Vagina (tissue), 2 donors: ENCODE measurements at regions not wholly inside any gene's neighbourhood (a gene's known extent, or its start where the extent isn't known, plus 50 kb on each side); places are given as distances from the start of the nearest gene placed in this dataset.

Source experiments
- DNase-seq, 2 donors: peaks; one replicate each; pipeline ENCODE4 v3.0.0-alpha.2; 2017; ENCODE audit errors: extremely low spot score in 2 of 2
- H3K27ac ChIP-seq: fragments of 200-600 bp; sonication (generic); one replicate; pipeline ENCODE4 v1.5.1; 2019
- H3K27me3 ChIP-seq: fragments of 200-600 bp; sonication (generic); one replicate; pipeline ENCODE4 v1.5.1; 2019
- H3K36me3 ChIP-seq, 2 donors: fragments of 200-600 bp; sonication (generic); one replicate each; pipeline ENCODE4 v1.5.1; 2017 to 2019
- H3K4me1 ChIP-seq: fragments of 200-600 bp; sonication (generic); one replicate; pipeline ENCODE4 v1.5.1; 2019
- H3K4me3 ChIP-seq, 2 donors: fragments of 200-600 bp; sonication (generic); 1 replicate in 1 of 2; 2 replicates in 1 of 2; pipeline ENCODE4 v1.5.1; 2016 to 2019
- H3K9me3 ChIP-seq: fragments of 200-600 bp; sonication (generic); one replicate; pipeline ENCODE4 v1.5.1; 2019
- CTCF ChIP-seq, 3 experiments: fragments of 450-650 bp in 2 of 3; fragments of 200-600 bp in 1 of 3; sonication (generic) in 1 of 3; IDR thresholded peaks; one replicate each; pipeline ENCODE4 v1.5.1; 2017 to 2019; ENCODE audit warnings: antibody characterized with exemption in 3 of 3, mild to moderate bottlenecking in 2 of 3, moderate library complexity in 2 of 3
- POLR2A ChIP-seq, 2 donors: fragments of 450-650 bp; IDR thresholded peaks; one replicate each; pipeline ENCODE4 v1.6.1; 2017; ENCODE audit warnings: antibody characterized with exemption in 2 of 2, mild to moderate bottlenecking in 2 of 2, moderate library complexity in 2 of 2
- POLR2AphosphoS5 ChIP-seq, 2 donors: sonication (generic); formaldehyde crosslinking; IDR thresholded peaks; one replicate each; pipeline ENCODE4 v1.9.0; 2017; ENCODE audit warnings: antibody characterized with exemption in 2 of 2, mild to moderate bottlenecking in 2 of 2, low read depth in 1 of 2; ENCODE audit not compliant: insufficient read depth in 1 of 2
- intact Hi-C: fragments of 100-400 bp; cut with DNase I; formaldehyde crosslinking; loops from one replicate; pipeline ENCODE4 v1.15.1; 2023

GRCh38 chr6:156657296-156657695, 119.9 kb upstream of the ARID1B start:
- no peaks in the 10 kb centered on the region for H3K27me3 ChIP-seq

GRCh38 chr6:156654919-156655918, 122.0 kb upstream of the ARID1B start:
- Histone ChIP-seq H3K27me3 (no peaks in the 10 kb centered on the region), H3K36me3 (no peaks in the 10 kb centered on the region), H3K4me1 (no peaks in the 10 kb centered on the region), H3K9me3 (no peaks in the 10 kb centered on the region), H3K4me3 (no peak overlapping the region), H3K27ac (no peak overlapping the region)
- DNase-seq: no peak
- intact Hi-C loops: no loop called here
- TF ChIP-seq CTCF (IDR thresholded peaks at IDR 0.05): no peak
- no peak for TF ChIP-seq POLR2AphosphoS5 (IDR thresholded peaks at IDR 0.05; ENCODE audit: insufficient read depth in 1 of 2, low read depth in 1 of 2)

More at GRCh38 chr6:156657296-156657695, 119.9 kb upstream of the ARID1B start:
- no peak for DNase-seq
- no peaks in the 10 kb centered on the region for H3K4me1 ChIP-seq
- intact Hi-C loops: no loop called here
- no peak overlapping the region for H3K27ac ChIP-seq
- H3K36me3 ChIP-seq: no peaks in the 10 kb centered on the region
- H3K9me3 ChIP-seq: no peaks in the 10 kb centered on the region
- H3K4me3 ChIP-seq: no peak overlapping the region
- TF ChIP-seq CTCF (IDR thresholded peaks at IDR 0.05) (no peak), POLR2A (IDR thresholded peaks at IDR 0.05) (no peak)

GRCh38 chr6:156652231-156652750, 124.9 kb upstream of the ARID1B start:
- H3K4me1 ChIP-seq: peaks cover 9% of the 10 kb centered on the region
- no peaks in the 10 kb centered on the region for H3K9me3 ChIP-seq
- no peaks in the 10 kb centered on the region for H3K27me3 ChIP-seq
- H3K4me3 ChIP-seq: no peak overlapping the region
- H3K27ac ChIP-seq: no peak overlapping the region
- DNase-seq: no peak
- intact Hi-C loops: no loop called here
- TF ChIP-seq CTCF (IDR thresholded peaks at IDR 0.05) (no peak), POLR2A (IDR thresholded peaks at IDR 0.05) (no peak), POLR2AphosphoS5 (IDR thresholded peaks at IDR 0.05; ENCODE audit: insufficient read depth in 1 of 2, low read depth in 1 of 2) (no peak)
- H3K36me3 ChIP-seq: no peaks in the 10 kb centered on the region

- Histone ChIP-seq H3K36me3 (no peaks in the 10 kb centered on the region), H3K4me3 (no peak overlapping the region), H3K4me1 (peaks cover 9% of the 10 kb centered on the region), H3K9me3 (no peaks in the 10 kb centered on the region), H3K27me3 (no peaks in the 10 kb centered on the region), H3K27ac (no peak overlapping the region)
- no peak for DNase-seq
- no peak for TF ChIP-seq CTCF (IDR thresholded peaks at IDR 0.05)
- TF ChIP-seq POLR2AphosphoS5 (IDR thresholded peaks at IDR 0.05; ENCODE audit: insufficient read depth in 1 of 2, low read depth in 1 of 2): no peak
- TF ChIP-seq POLR2A (IDR thresholded peaks at IDR 0.05): no peak
- intact Hi-C loops: no loop called here
Observed at GRCh38 chr6:156651486-156651885, 125.7 kb upstream of the ARID1B start.

- TF ChIP-seq POLR2AphosphoS5 (IDR thresholded peaks at IDR 0.05; ENCODE audit: insufficient read depth in 1 of 2, low read depth in 1 of 2) (no peak), POLR2A (IDR thresholded peaks at IDR 0.05) (no peak), CTCF (IDR thresholded peaks at IDR 0.05) (no peak)
- DNase-seq: no peak
- H3K36me3 ChIP-seq: no peaks in the 10 kb centered on the region
Observed at GRCh38 chr6:156650896-156651390, 126.2 kb upstream of the ARID1B start.

More at GRCh38 chr6:156650896-156651390, 126.2 kb upstream of the ARID1B start:
- intact Hi-C loops: no loop called here
- H3K27me3 ChIP-seq: no peaks in the 10 kb centered on the region
- no peaks in the 10 kb centered on the region for H3K9me3 ChIP-seq
- H3K27ac ChIP-seq: no peak overlapping the region
- no peak overlapping the region for H3K4me3 ChIP-seq
- peaks cover 9% of the 10 kb centered on the region for H3K4me1 ChIP-seq
